ENCODE measurements at regions not wholly inside any gene's neighbourhood (a gene's known extent, or its start where the extent isn't known, plus 50 kb on each side); places are given as distances from the start of the nearest gene placed in this dataset.

GRCh38 chr7:112540839-112541577 is 60.2 kb downstream of the LSMEM1 start:
- H3K4me3 Mint-ChIP-seq, result no peak overlapping the region
- 95 to 100% methylated on average over 1 to 5 of the region's 6 CpGs for WGBS, 2 experiments (ENCODE audit: insufficient coverage in 1 of 2, insufficient read length in 1 of 2)
- TF ChIP-seq CTCF (conservative IDR thresholded peaks at IDR 0.05), result no peak
- H3K27me3 Mint-ChIP-seq (ENCODE audit: insufficient read depth), result peaks cover 6% of the 10 kb centered on the region
- Histone ChIP-seq H3K4me1 (ENCODE audit: control insufficient read depth, insufficient read depth, low read length) (no peaks in the 10 kb centered on the region), H3K4me3 (ENCODE audit: low read length) (no peak overlapping the region), H3K27me3 (ENCODE audit: control insufficient read depth, insufficient read depth, low read length, poor library complexity, severe bottlenecking) (no peaks in the 10 kb centered on the region), H3K9me3 (ENCODE audit: control insufficient read depth, low read length) (no peaks in the 10 kb centered on the region), H3K36me3 (ENCODE audit: control insufficient read depth, insufficient read depth, low read length) (no peaks in the 10 kb centered on the region), H3K9ac (ENCODE audit: extremely low read depth, low read length, poor library complexity, severe bottlenecking) (no peak overlapping the region), H3K27ac (ENCODE audit: low read depth, low read length) (no peak overlapping the region)
- no peaks in the 10 kb centered on the region for H3K36me3 Mint-ChIP-seq (ENCODE audit: low read depth)
- no peak overlapping the region for H3K27ac Mint-ChIP-seq
- peaks cover 2% of the 10 kb centered on the region for H3K9me3 Mint-ChIP-seq
- DNase-seq, result no peak
- H3K4me1 Mint-ChIP-seq, result no peaks in the 10 kb centered on the region

- H3K27ac ChIP-seq (ENCODE audit: low read depth, low read length), result no peak overlapping the region
- no peak overlapping the region for H3K27ac Mint-ChIP-seq
- no peaks in the 10 kb centered on the region for H3K36me3 ChIP-seq (ENCODE audit: control insufficient read depth, insufficient read depth, low read length)
- H3K4me1 Mint-ChIP-seq, result no peaks in the 10 kb centered on the region
- H3K4me3 ChIP-seq (ENCODE audit: low read length), result no peak overlapping the region
- H3K9me3 ChIP-seq (ENCODE audit: control insufficient read depth, low read length), result peaks cover 4% of the 10 kb centered on the region
- TF ChIP-seq CTCF (conservative IDR thresholded peaks at IDR 0.05), result peak; percentile 57
- peak; percentile 73 for DNase-seq
- peaks cover 8% of the 10 kb centered on the region for H3K9me3 Mint-ChIP-seq
- H3K9ac ChIP-seq (ENCODE audit: extremely low read depth, low read length, poor library complexity, severe bottlenecking), result no peak overlapping the region
- no peaks in the 10 kb centered on the region for H3K27me3 ChIP-seq (ENCODE audit: control insufficient read depth, insufficient read depth, low read length, poor library complexity, severe bottlenecking)
- H3K27me3 Mint-ChIP-seq (ENCODE audit: insufficient read depth), result peaks cover 6% of the 10 kb centered on the region
- H3K36me3 Mint-ChIP-seq (ENCODE audit: low read depth), result peaks cover 1% of the 10 kb centered on the region
- no peak overlapping the region for H3K4me3 Mint-ChIP-seq
- 90 to 92% methylated on average over 10 to 25 of the region's 25 CpGs for WGBS, 2 experiments (ENCODE audit: insufficient coverage in 1 of 2, insufficient read length in 1 of 2)
- H3K4me1 ChIP-seq (ENCODE audit: control insufficient read depth, insufficient read depth, low read length), result no peaks in the 10 kb centered on the region
Observed at GRCh38 chr7:112546723-112547513, 66.1 kb downstream of the LSMEM1 start.

- H3K4me3 ChIP-seq (ENCODE audit: low read length), result no peak overlapping the region
- H3K9me3 ChIP-seq (ENCODE audit: control insufficient read depth, low read length), result peaks cover 4% of the 10 kb centered on the region
- H3K4me1 ChIP-seq (ENCODE audit: control insufficient read depth, insufficient read depth, low read length), result no peaks in the 10 kb centered on the region
- no peaks in the 10 kb centered on the region for H3K27me3 ChIP-seq (ENCODE audit: control insufficient read depth, insufficient read depth, low read length, poor library complexity, severe bottlenecking)
- H3K4me1 Mint-ChIP-seq, result no peaks in the 10 kb centered on the region
- no peak for DNase-seq
- peaks cover 4% of the 10 kb centered on the region for H3K27me3 Mint-ChIP-seq (ENCODE audit: insufficient read depth)
- WGBS, 2 experiments (ENCODE audit: insufficient coverage in 1 of 2, insufficient read length in 1 of 2), result 86 to 100% methylated on average over 1 of the region's 2 CpGs
- H3K27ac Mint-ChIP-seq, result no peak overlapping the region
- no peak for TF ChIP-seq CTCF (conservative IDR thresholded peaks at IDR 0.05)
- peaks cover 8% of the 10 kb centered on the region for H3K9me3 Mint-ChIP-seq
- H3K4me3 Mint-ChIP-seq, result no peak overlapping the region
- no peak overlapping the region for H3K27ac ChIP-seq (ENCODE audit: low read depth, low read length)
- no peaks in the 10 kb centered on the region for H3K36me3 ChIP-seq (ENCODE audit: control insufficient read depth, insufficient read depth, low read length)
- H3K9ac ChIP-seq (ENCODE audit: extremely low read depth, low read length, poor library complexity, severe bottlenecking), result no peak overlapping the region
- peaks cover 1% of the 10 kb centered on the region for H3K36me3 Mint-ChIP-seq (ENCODE audit: low read depth)
Observed at GRCh38 chr7:112547916-112548315, 67.1 kb downstream of the LSMEM1 start.
